A549 (cell line): ENCODE measurements at regions not wholly inside any gene's neighbourhood (a gene's known extent, or its start where the extent isn't known, plus 50 kb on each side); places are given as distances from the start of the nearest gene placed in this dataset.

ENCODE experiments used
- ATAC-seq, 2 experiments: fragments of 200-7000 bp in 1 of 2; fragments of >200 bp in 1 of 2; cut with Nextera tagmentation in 1 of 2; cut with Tn5 transposase in 1 of 2; 3 replicates each; pipeline versions ENCODE4 v1.8.0 to v1.9.1; 2018 to 2020; ENCODE audit warnings: mild to moderate bottlenecking in 1 of 2, moderate library complexity in 1 of 2
- CTCF ChIA-PET: fragments of 300-600 bp; sonication (Branson Sonifier 250); formaldehyde crosslinking; extraction: SDS; loops from one replicate; lab custom pipeline; 2021; ENCODE audit warnings: antibody characterized with exemption, inconsistent platforms; lab: Yijun Ruan, JAX
- POLR2A ChIA-PET: fragments of 350-600 bp; formaldehyde crosslinking; extraction: SDS; loops from one replicate; lab custom pipeline; 2021; ENCODE audit warnings: antibody characterized with exemption, inconsistent platforms; lab: Yijun Ruan, JAX
- DNase-seq, 2 experiments: peaks; one replicate each; pipeline versions ENCODE4 v3.0.0 to v3.0.0-alpha.2; 2011 to 2016; ENCODE audit warnings: low read depth in 1 of 2, low spot score in 1 of 2
- FAIRE-seq: peaks from 2 replicates; lab custom pipeline; 2011; peaks lifted over from hg19 to GRCh38; lab: Jason Lieb, UNC
- H3K27ac ChIP-seq, 2 experiments: fragments of >200 bp; sonication (Bioruptor Twin); formaldehyde crosslinking; 3 replicates each; pipeline ENCODE4 v1.5.1; 2016 to 2017
- H3K4me1 ChIP-seq: fragments of >200 bp; sonication (Bioruptor Twin); formaldehyde crosslinking; 3 replicates; pipeline ENCODE4 v1.6.1; 2016
- H3K4me2 ChIP-seq: fragments of >200 bp; sonication (Bioruptor Twin); formaldehyde crosslinking; 3 replicates; pipeline ENCODE4 v1.6.1; 2016
- H3K4me3 ChIP-seq: fragments of >200 bp; sonication (Bioruptor Twin); formaldehyde crosslinking; 3 replicates; pipeline ENCODE4 v1.5.1; 2016
- H3K9me3 ChIP-seq: fragments of >200 bp; sonication (Bioruptor Twin); formaldehyde crosslinking; 3 replicates; pipeline ENCODE4 v1.6.1; 2016
- ATOH8 ChIP-seq: fragments of 250-450 bp; sonication (Bioruptor Pico); IDR thresholded peaks from 2 replicates; pipeline ENCODE4 v1.5.0; 2020; ENCODE audit warnings: low read depth, mild to moderate bottlenecking, moderate library complexity
- CBX8 ChIP-seq: fragments of 200-600 bp; sonication (generic); IDR thresholded peaks from 2 replicates; pipeline ENCODE4 v1.6.1; 2016
- CHD2 ChIP-seq: fragments of 150-350 bp; IDR thresholded peaks from 2 replicates; pipeline ENCODE4 v1.6.1; 2014; ENCODE audit warnings: low read length; ENCODE audit not compliant: partially characterized antibody
- CTCF ChIP-seq: fragments of >200 bp; sonication (Bioruptor Twin); formaldehyde crosslinking; IDR thresholded peaks from 3 replicates; pipeline ENCODE4 v1.5.1; 2016
- EHMT2 ChIP-seq: fragments of 200-600 bp; sonication (generic); IDR thresholded peaks from 2 replicates; pipeline ENCODE4 v1.6.1; 2016; ENCODE audit warnings: antibody characterized with exemption, low read depth, mild to moderate bottlenecking, moderate library complexity
- ELK1 ChIP-seq: fragments of 150-350 bp; IDR thresholded peaks from 2 replicates; pipeline ENCODE4 v1.6.1; 2014; ENCODE audit warnings: low read depth, mild to moderate bottlenecking, low read length
- EP300 ChIP-seq, 2 experiments: fragments of >200 bp; sonication (Bioruptor Twin); formaldehyde crosslinking; IDR thresholded peaks; 2 replicates in 1 of 2; 3 replicates in 1 of 2; pipeline ENCODE4 v1.6.1; 2016 to 2017
- FOXS1 ChIP-seq: fragments of 250-450 bp; sonication (Bioruptor Pico); IDR thresholded peaks from 2 replicates; pipeline ENCODE4 v1.5.0; 2020; ENCODE audit warnings: mild to moderate bottlenecking, moderate library complexity
- GATA3 ChIP-seq: IDR thresholded peaks from 2 replicates; pipeline ENCODE4 v1.6.1; 2012; ENCODE audit warnings: borderline replicate concordance
- HOXA7 ChIP-seq: fragments of 250-450 bp; sonication (Bioruptor Pico); IDR thresholded peaks from 2 replicates; pipeline ENCODE4 v1.5.0; 2020; ENCODE audit warnings: mild to moderate bottlenecking, moderate library complexity
- HOXB13 ChIP-seq: fragments of 250-450 bp; sonication (Bioruptor Pico); IDR thresholded peaks from 2 replicates; pipeline ENCODE4 v1.5.0; 2020; ENCODE audit warnings: low read depth, mild to moderate bottlenecking, moderate library complexity
- JUNB ChIP-seq: fragments of >200 bp; sonication (Bioruptor Twin); formaldehyde crosslinking; IDR thresholded peaks from 2 replicates; pipeline ENCODE4 v1.6.1; 2016
- NPAS2 ChIP-seq: fragments of 250-450 bp; sonication (Bioruptor Pico); IDR thresholded peaks from 2 replicates; pipeline ENCODE4 v1.8.0; 2022; ENCODE audit warnings: mild to moderate bottlenecking, moderate library complexity, borderline replicate concordance
- PBX3 ChIP-seq: IDR thresholded peaks from 2 replicates; pipeline ENCODE4 v1.6.1; 2012
- POLR2A ChIP-seq: IDR thresholded peaks from 2 replicates; pipeline ENCODE4 v1.6.1; 2012; ENCODE audit warnings: mild to moderate bottlenecking, low read length
- POLR2AphosphoS2 ChIP-seq: conservative IDR thresholded peaks from 2 replicates; pipeline ENCODE4 v1.6.1; 2012; ENCODE audit warnings: low read length, improper control_type of control experiment, inconsistent platforms
- RCOR1 ChIP-seq: fragments of 150-350 bp; IDR thresholded peaks from 2 replicates; pipeline ENCODE4 v1.6.1; 2014; ENCODE audit warnings: antibody characterized with exemption, low read length, low read depth
- SREBF2 ChIP-seq: fragments of 450-650 bp; IDR thresholded peaks from 2 replicates; pipeline ENCODE4 v1.6.1; 2014; ENCODE audit warnings: mild to moderate bottlenecking, moderate library complexity
- TP53 ChIP-seq: fragments of 250-450 bp; sonication (Bioruptor Pico); IDR thresholded peaks from 2 replicates; pipeline ENCODE4 v1.5.0; 2021; ENCODE audit warnings: mild to moderate bottlenecking, moderate library complexity
- ZSCAN20 ChIP-seq: fragments of 250-450 bp; sonication (Bioruptor Pico); IDR thresholded peaks from 2 replicates; pipeline ENCODE4 v1.8.0; 2022; ENCODE audit warnings: mild to moderate bottlenecking, moderate library complexity
- WGBS: methylation state at CpG from one replicate; pipeline ENCODE4 v1.1.6; 2017; ENCODE audit errors: missing lambda C conversion rate; 5-methylcytosine and 5-hydroxymethylcytosine counted together

GRCh38 chr4:72770708-72771107 is 201.7 kb upstream of the ADAMTS3 start:
- POLR2A ChIA-PET: no interaction called here
- Histone ChIP-seq H3K4me1 (no peaks in the 10 kb centered on the region), H3K4me2 (no peak overlapping the region), H3K27ac (no peak overlapping the region), H3K4me3 (no peak overlapping the region), H3K9me3 (no peaks in the 10 kb centered on the region)
- DNase-seq (no peak), FAIRE-seq (no peak), ATAC-seq (no peak)
- CTCF ChIA-PET: no interaction called here
- no peak for TF ChIP-seq CHD2
- no peak for TF ChIP-seq PBX3
- TF ChIP-seq POLR2AphosphoS2: no peak
- TF ChIP-seq ELK1: no peak
- TF ChIP-seq FOXS1: no peak
- TF ChIP-seq ZSCAN20: no peak
- no peak for TF ChIP-seq EHMT2
- no peak for TF ChIP-seq POLR2A
- TF ChIP-seq NPAS2 (CRISPR knock-in tag): no peak
- no peak for TF ChIP-seq CBX8
- TF ChIP-seq HOXA7: no peak
- no peak for TF ChIP-seq GATA3
- TF ChIP-seq JUNB: no peak
- TF ChIP-seq EP300 (IDR thresholded peaks at IDR 0.05): no peak

- 20% methylated on average over 2 of the region's 2 CpGs for WGBS
- CTCF ChIA-PET: no interaction called here
These were observed 199.3 kb upstream of the ADAMTS3 start for GRCh38 chr4:72768364-72768763.

More at GRCh38 chr4:72768364-72768763, 199.3 kb upstream of the ADAMTS3 start:
- TF ChIP-seq CHD2 (no peak), HOXB13 (CRISPR knock-in tag) (no peak), ATOH8 (CRISPR knock-in tag) (no peak), ELK1 (no peak), SREBF2 (no peak), TP53 (no peak), CTCF (no peak), RCOR1 (no peak)
- no peak for ATAC-seq
- H3K4me3 ChIP-seq: no peak overlapping the region
- no peak for FAIRE-seq
- H3K9me3 ChIP-seq: no peaks in the 10 kb centered on the region
- POLR2A ChIA-PET: no interaction called here
- no peak overlapping the region for H3K27ac ChIP-seq
- no peak for DNase-seq
- no peaks in the 10 kb centered on the region for H3K4me1 ChIP-seq
- H3K4me2 ChIP-seq: no peak overlapping the region
